KMS-11 (cell line): ENCODE measurements at regions not wholly inside any gene's neighbourhood (a gene's known extent, or its start where the extent isn't known, plus 50 kb on each side); places are given as distances from the start of the nearest gene placed in this dataset.

ENCODE experiments used
- H2AFZ ChIP-seq: fragments of 200-600 bp; sonication (generic); 2 replicates; pipeline ENCODE4 v1.6.1; 2016; ENCODE audit warnings: antibody characterized with exemption, mixed run types, low read depth
- H3K27ac ChIP-seq: fragments of 200-600 bp; sonication (generic); 2 replicates; pipeline ENCODE4 v1.6.1; 2016; ENCODE audit warnings: mild to moderate bottlenecking, mixed run types
- H3K27me3 ChIP-seq: fragments of 200-600 bp; sonication (generic); 2 replicates; pipeline ENCODE4 v1.6.1; 2017; ENCODE audit warnings: mild to moderate bottlenecking, low read depth, mixed run types, moderate library complexity; ENCODE audit not compliant: insufficient read depth
- H3K36me3 ChIP-seq: fragments of 200-600 bp; sonication (generic); 2 replicates; pipeline ENCODE4 v1.6.1; 2017; ENCODE audit warnings: mild to moderate bottlenecking, mixed run types; ENCODE audit not compliant: insufficient read depth
- H3K4me1 ChIP-seq: fragments of 200-600 bp; sonication (generic); 2 replicates; pipeline ENCODE4 v1.6.1; 2016; ENCODE audit warnings: mild to moderate bottlenecking, low read depth, mixed run types; ENCODE audit not compliant: poor library complexity, severe bottlenecking
- H3K4me2 ChIP-seq: fragments of 200-600 bp; sonication (generic); 2 replicates; pipeline ENCODE4 v1.7.0; 2016; ENCODE audit warnings: mild to moderate bottlenecking, mixed run types
- H3K4me3 ChIP-seq: fragments of 200-600 bp; sonication (generic); IDR thresholded peaks from 2 replicates; pipeline ENCODE4 v1.6.1; 2017; ENCODE audit warnings: low read depth, low read length, mixed read lengths; ENCODE audit not compliant: insufficient read depth
- H3K79me2 ChIP-seq: fragments of 200-600 bp; sonication (generic); 2 replicates; pipeline ENCODE4 v1.6.1; 2016; ENCODE audit warnings: low read depth, mixed run types; ENCODE audit not compliant: insufficient read depth
- H3K9ac ChIP-seq: fragments of 200-600 bp; sonication (generic); 2 replicates; pipeline ENCODE4 v1.6.1; 2016; ENCODE audit warnings: mild to moderate bottlenecking, mixed run types
- H4K20me1 ChIP-seq: fragments of 200-600 bp; sonication (generic); 2 replicates; pipeline ENCODE4 v1.6.1; 2016; ENCODE audit warnings: mild to moderate bottlenecking, mixed run types; ENCODE audit not compliant: insufficient read depth
- CTCF ChIP-seq: fragments of 200-600 bp; sonication (generic); conservative IDR thresholded peaks from 2 replicates; pipeline ENCODE4 v1.6.1; 2017; ENCODE audit warnings: low read depth, mild to moderate bottlenecking, antibody characterized with exemption, low read length, moderate library complexity, mixed read lengths

- Histone ChIP-seq H3K4me3 (no peak overlapping the region), H3K9ac (no peak overlapping the region), H2AFZ (no peak overlapping the region), H3K4me1 (no peaks in the 10 kb centered on the region), H4K20me1 (no peaks in the 10 kb centered on the region), H3K79me2 (no peaks in the 10 kb centered on the region), H3K36me3 (no peaks in the 10 kb centered on the region), H3K4me2 (no peak overlapping the region), H3K27me3 (no peaks in the 10 kb centered on the region), H3K27ac (no peak overlapping the region)
- TF ChIP-seq CTCF, result no peak
Observed at GRCh38 chr6:84278321-84278998, 51.0 kb upstream of the CEP162 start.
